Loucy (cell line): ENCODE measurements at regions not wholly inside any gene's neighbourhood (a gene's known extent, or its start where the extent isn't known, plus 50 kb on each side); places are given as distances from the start of the nearest gene placed in this dataset.

Experiments
- H2AFZ ChIP-seq: fragments of 200-600 bp; sonication (generic); 2 replicates; pipeline ENCODE4 v1.6.0; 2016; ENCODE audit warnings: antibody characterized with exemption, mild to moderate bottlenecking, low read length, moderate library complexity
- H3F3A ChIP-seq: fragments of 200-600 bp; 2 replicates; pipeline ENCODE4 v1.6.0; 2016; ENCODE audit warnings: antibody characterized with exemption, low read depth, mild to moderate bottlenecking
- H3K27me3 ChIP-seq: fragments of 200-600 bp; sonication (generic); 2 replicates; pipeline ENCODE4 v1.6.1; 2014; ENCODE audit warnings: low read length, mild to moderate bottlenecking; ENCODE audit not compliant: insufficient read depth, poor library complexity, severe bottlenecking
- H3K36me3 ChIP-seq: fragments of 200-600 bp; sonication (generic); 2 replicates; pipeline ENCODE4 v1.6.1; 2016; ENCODE audit warnings: low read length; ENCODE audit not compliant: insufficient read depth
- H3K4me1 ChIP-seq: fragments of 200-600 bp; sonication (generic); 2 replicates; pipeline ENCODE4 v1.5.1; 2014; ENCODE audit warnings: low read length, mild to moderate bottlenecking; ENCODE audit not compliant: insufficient read depth, poor library complexity, severe bottlenecking
- H3K4me2 ChIP-seq: fragments of 200-600 bp; sonication (generic); 2 replicates; pipeline ENCODE4 v1.6.0; 2014; ENCODE audit warnings: antibody characterized with exemption, low read length, low read depth, mild to moderate bottlenecking; ENCODE audit not compliant: poor library complexity, severe bottlenecking
- H3K4me3 ChIP-seq: fragments of 200-600 bp; sonication (generic); 2 replicates; pipeline ENCODE4 v1.5.1; 2014; ENCODE audit warnings: low read length, mild to moderate bottlenecking, mixed read lengths; ENCODE audit not compliant: poor library complexity, severe bottlenecking
- H3K79me2 ChIP-seq: fragments of 200-600 bp; sonication (generic); 2 replicates; pipeline ENCODE4 v1.6.1; 2014; ENCODE audit warnings: low read length; ENCODE audit not compliant: insufficient read depth
- H3K9ac ChIP-seq: fragments of 200-600 bp; sonication (generic); 2 replicates; pipeline ENCODE4 v1.6.0; 2014; ENCODE audit warnings: mild to moderate bottlenecking, low read depth, low read length, moderate library complexity; ENCODE audit not compliant: poor library complexity, severe bottlenecking
- H3K9me2 ChIP-seq: fragments of 200-600 bp; sonication (generic); replicated peaks from 2 replicates; pipeline ENCODE4 v1.6.1; 2016; ENCODE audit warnings: low read depth, low read length, mixed read lengths
- H3K9me3 ChIP-seq: fragments of 200-600 bp; sonication (generic); 2 replicates; pipeline ENCODE4 v1.6.1; 2014; ENCODE audit warnings: mild to moderate bottlenecking, antibody characterized with exemption, low read length, low read depth; ENCODE audit not compliant: insufficient read depth
- H4K20me1 ChIP-seq: fragments of 200-600 bp; sonication (generic); 2 replicates; pipeline ENCODE4 v1.6.0; 2014; ENCODE audit warnings: antibody characterized with exemption, low read length, mild to moderate bottlenecking; ENCODE audit not compliant: insufficient read depth, poor library complexity, severe bottlenecking
- CTCF ChIP-seq: fragments of 200-600 bp; sonication (generic); conservative IDR thresholded peaks from 2 replicates; pipeline ENCODE4 v1.5.1; 2014; ENCODE audit warnings: mild to moderate bottlenecking, antibody characterized with exemption, low read length
- EZH2phosphoT487 ChIP-seq: fragments of 200-600 bp; IDR thresholded peaks from 2 replicates; pipeline ENCODE4 v1.6.1; 2018; ENCODE audit warnings: antibody characterized with exemption, mild to moderate bottlenecking, moderate library complexity, borderline replicate concordance

GRCh38 chr13:103358255-103358932, 292.2 kb upstream of the SLC10A2 start:
- Histone ChIP-seq H3K4me2 (no peak overlapping the region), H3K9ac (no peak overlapping the region), H2AFZ (no peak overlapping the region), H4K20me1 (no peaks in the 10 kb centered on the region), H3K27me3 (no peaks in the 10 kb centered on the region), H3F3A (no peaks in the 10 kb centered on the region), H3K79me2 (no peaks in the 10 kb centered on the region), H3K9me2 (no peaks in the 10 kb centered on the region), H3K4me1 (no peaks in the 10 kb centered on the region), H3K4me3 (no peak overlapping the region), H3K36me3 (no peaks in the 10 kb centered on the region), H3K9me3 (no peaks in the 10 kb centered on the region)
- TF ChIP-seq CTCF (no peak), EZH2phosphoT487 (no peak)

DNA sequence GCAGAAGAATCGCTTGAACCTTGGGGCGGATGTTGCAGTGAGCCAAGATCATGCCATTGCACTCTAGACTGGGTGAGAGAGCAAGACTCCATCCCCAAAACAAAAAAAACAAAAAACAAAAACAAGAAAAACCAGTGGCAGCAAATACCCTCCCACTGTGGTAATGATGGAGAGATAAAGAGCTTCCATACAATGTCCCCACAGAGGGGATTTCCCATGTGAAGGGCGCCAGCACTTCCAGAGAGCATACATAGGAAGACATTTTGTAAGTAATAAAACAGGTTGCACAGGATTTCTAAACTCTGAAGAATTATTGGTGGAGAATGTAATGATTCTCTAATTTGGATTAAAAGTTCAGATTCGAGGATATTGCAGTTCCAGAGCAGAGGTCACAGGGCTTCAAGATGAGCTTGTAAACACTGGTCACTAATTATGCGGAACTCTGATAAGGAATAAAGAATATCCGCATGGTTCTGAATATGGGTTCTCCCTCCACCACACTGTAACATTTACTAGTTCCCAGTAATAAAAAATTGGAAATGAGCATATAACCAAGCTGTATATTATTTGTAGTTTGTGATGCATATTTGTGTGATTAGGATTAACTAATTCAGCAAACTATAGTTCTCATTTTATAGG, 290.1 kb upstream of the SLC10A2 start:
- Histone ChIP-seq H3K4me2 (no peak overlapping the region), H3K79me2 (no peaks in the 10 kb centered on the region), H3K9me3 (no peaks in the 10 kb centered on the region), H2AFZ (no peak overlapping the region), H3K36me3 (no peaks in the 10 kb centered on the region), H3K9ac (no peak overlapping the region), H3K27me3 (no peaks in the 10 kb centered on the region), H3K4me3 (no peak overlapping the region), H3K9me2 (no peaks in the 10 kb centered on the region), H3K4me1 (no peaks in the 10 kb centered on the region), H4K20me1 (no peaks in the 10 kb centered on the region), H3F3A (no peaks in the 10 kb centered on the region)
- TF ChIP-seq EZH2phosphoT487 (no peak), CTCF (no peak)

DNA sequence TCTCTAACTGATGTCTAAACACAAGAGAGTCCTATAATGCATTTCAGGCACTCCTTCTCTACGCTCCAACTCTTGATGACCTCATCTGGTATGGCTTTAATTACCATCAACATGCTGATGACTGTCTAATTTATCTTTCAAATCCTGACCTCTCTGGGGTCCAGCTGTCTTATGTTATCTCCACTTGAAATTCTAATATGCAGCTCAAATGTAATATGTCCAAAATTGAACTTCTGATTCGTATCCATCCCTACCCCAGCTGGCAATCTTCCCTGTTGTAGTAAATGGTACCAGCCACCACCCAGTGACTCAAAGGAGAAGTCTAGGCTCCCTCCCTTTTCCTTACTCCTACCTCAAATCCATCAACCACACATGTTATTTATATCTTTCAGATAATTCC, 288.0 kb upstream of the SLC10A2 start:
- H3K4me3 ChIP-seq = no peak overlapping the region
- no peaks in the 10 kb centered on the region for H3K79me2 ChIP-seq
- no peak overlapping the region for H2AFZ ChIP-seq
- no peaks in the 10 kb centered on the region for H3K36me3 ChIP-seq
- H3F3A ChIP-seq = no peaks in the 10 kb centered on the region
- H3K27me3 ChIP-seq = no peaks in the 10 kb centered on the region
- TF ChIP-seq EZH2phosphoT487 = no peak
- H3K9me3 ChIP-seq = no peaks in the 10 kb centered on the region
- H3K9me2 ChIP-seq = no peaks in the 10 kb centered on the region
- no peaks in the 10 kb centered on the region for H3K4me1 ChIP-seq
- no peaks in the 10 kb centered on the region for H4K20me1 ChIP-seq
- no peak overlapping the region for H3K9ac ChIP-seq
- H3K4me2 ChIP-seq = no peak overlapping the region
